ENCODE measurements at regions not wholly inside any gene's neighbourhood (a gene's known extent, or its start where the extent isn't known, plus 50 kb on each side); places are given as distances from the start of the nearest gene placed in this dataset.

DNA sequence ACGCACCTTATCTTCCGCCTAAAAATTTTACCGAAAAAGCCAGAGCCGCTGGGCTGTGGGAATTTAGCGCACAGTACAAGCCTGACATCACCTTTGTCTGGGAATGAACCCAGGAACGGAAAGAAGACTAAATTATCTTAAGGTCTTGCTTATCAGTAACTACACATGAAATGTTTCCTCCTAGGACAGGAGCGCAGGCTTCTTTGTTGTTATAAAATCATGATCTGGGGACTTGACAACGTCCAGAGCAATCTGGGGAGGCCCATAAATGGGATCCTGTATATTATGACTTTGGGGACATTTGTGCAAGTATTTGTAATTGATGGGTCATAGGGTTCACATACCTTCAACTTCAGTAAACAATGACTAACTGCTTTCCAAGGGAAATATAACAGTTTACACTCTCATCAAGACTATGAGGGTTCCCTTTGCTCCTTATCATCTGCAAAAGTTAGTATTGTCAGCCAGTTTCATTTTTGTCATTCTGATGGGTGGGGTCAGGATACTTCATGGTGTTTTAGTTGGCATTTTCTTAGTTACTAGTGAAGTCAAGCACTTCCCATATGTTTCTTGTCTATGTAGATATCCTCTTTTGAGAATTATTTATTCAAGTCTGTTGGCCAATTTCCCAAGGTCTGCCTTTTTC is 213.9 kb upstream of the PFN2 start:
- DNase-seq (ENCODE audit: low read depth in 1 of 2, low spot score in 2 of 2): no peak
- H2AK5ac ChIP-seq (ENCODE audit: low read depth, low read length): no peak overlapping the region
- H3K14ac ChIP-seq (ENCODE audit: insufficient read length): no peak overlapping the region
- H3K56ac ChIP-seq (replicated peaks; ENCODE audit: insufficient read length, low read depth, low read length): no peak overlapping the region
- H3K23ac ChIP-seq (ENCODE audit: insufficient read length): no peak overlapping the region
- H2AFZ ChIP-seq (ENCODE audit: low read length): 0 out of 2 replicates have a peak overlapping the region, but pooled peaks have one; percentile 86
- FAIRE-seq: no peak
- ChIA-PET CTCF (ENCODE audit: partially characterized antibody) (interaction anchor here (0.6 to 4.1 kb wide), 49 partner anchors 9 to 536 kb away, joined by 3 to 41 read pairs (median 5); partner anchors contain the start of gene PFN2), POLR2A (ENCODE audit: partially characterized antibody) (interaction anchor here (0.6 to 1.7 kb wide), 10 partner anchors 13 to 251 kb away, joined by 3 to 14 read pairs (median 4); no protein-coding TSS in a partner anchor)
- no peak overlapping the region for H3K4ac ChIP-seq (replicated peaks; ENCODE audit: insufficient read length, low read depth, low read length)
- no peaks in the 10 kb centered on the region for H3K36me3 ChIP-seq (ENCODE audit: control insufficient read depth in 2 of 4, insufficient read depth in 4 of 4, low read length in 3 of 4)
- WGBS, 2 experiments (ENCODE audit: extremely low coverage in 1 of 2, insufficient coverage in 1 of 2, insufficient read length in 1 of 2, insufficient replicate concordance in 2 of 2, low coverage in 1 of 2, low lambda C conversion rate in 2 of 2, missing lambda C conversion rate in 1 of 2): 32% methylated on average over 8 of the region's 8 CpGs; no CpG with 5 or more reads in 1 of the 2 experiments
- no peak overlapping the region for H2BK15ac ChIP-seq (ENCODE audit: low read length)
- H3K4me1 ChIP-seq (replicated peaks in 1 of 4; ENCODE audit: control insufficient read depth in 3 of 4, insufficient read depth in 4 of 4, low read length in 3 of 4): peaks cover 0 to 6% (median 0%) of the 10 kb centered on the region in 4 experiments; a peak in 1 of 7 replicates
- no peaks in the 10 kb centered on the region for H3K79me2 ChIP-seq (ENCODE audit: control insufficient read depth in 1 of 2, insufficient read depth in 2 of 2, low read length in 2 of 2)
- H3K23me2 ChIP-seq (ENCODE audit: low read depth, low read length): no peaks in the 10 kb centered on the region
- no peak overlapping the region for H4K91ac ChIP-seq (replicated peaks; ENCODE audit: insufficient read length, low read length)
- no peak overlapping the region for H2BK12ac ChIP-seq (ENCODE audit: low read depth, low read length)
- no peak overlapping the region for H4K8ac ChIP-seq (ENCODE audit: extremely low read depth, insufficient read depth, low read length)
- no peak overlapping the region for H3K18ac ChIP-seq (ENCODE audit: extremely low read depth, low read length)
- no peak overlapping the region for H2BK5ac ChIP-seq (ENCODE audit: low read depth, low read length)
- H3K79me1 ChIP-seq (ENCODE audit: low read depth, low read length): no peaks in the 10 kb centered on the region
- peak overlapping the region; percentile 38 to 78 for H3K4me2 ChIP-seq (ENCODE audit: insufficient read depth in 1 of 2, low read depth in 2 of 2, low read length in 2 of 2)
- no peak overlapping the region for H2BK120ac ChIP-seq (replicated peaks; ENCODE audit: low read depth, low read length)
- H3K9ac ChIP-seq (replicated peaks in 1 of 4; ENCODE audit: extremely low read depth in 1 of 4, low read depth in 3 of 4, low read length in 3 of 4): no peak overlapping the region
- H3K9me3 ChIP-seq (ENCODE audit: insufficient read depth in 2 of 2, low read depth in 1 of 2, low read length in 1 of 2): 0 out of 4 replicates have a peak, but pooled peaks cover 0 to 4% of the 10 kb centered on the region in 2 experiments
- peak overlapping the region in 2 of 4 experiments; percentile 26 to 58; a peak in 3 of 8 replicates for H3K4me3 ChIP-seq (ENCODE audit: extremely low read depth in 1 of 4, insufficient read depth in 2 of 4, low read depth in 3 of 4, low read length in 4 of 4)
- no peaks in the 10 kb centered on the region for H4K20me1 ChIP-seq (replicated peaks in 1 of 2; ENCODE audit: control insufficient read depth in 1 of 2, insufficient read depth in 2 of 2, low read length in 2 of 2)
- H4K5ac ChIP-seq (ENCODE audit: insufficient read length, low read depth, low read length): no peak overlapping the region
- H3K27ac ChIP-seq (ENCODE audit: low read depth, low read length): no peak overlapping the region
- 0 out of 7 replicates have a peak, but pooled peaks cover 0 to 2% (median 0%) of the 10 kb centered on the region in 4 experiments for H3K27me3 ChIP-seq (replicated peaks in 1 of 4; ENCODE audit: control insufficient read depth in 3 of 4, extremely low read depth in 1 of 4, insufficient read depth in 3 of 4, low read length in 3 of 4)
- no peak overlapping the region for H2BK20ac ChIP-seq (ENCODE audit: low read length)
- no peak for TF ChIP-seq BRCA1 (IDR thresholded peaks at IDR 0.05; ENCODE audit: low read depth, low read length)
- no peak for TF ChIP-seq CHD2 (IDR thresholded peaks at IDR 0.05; ENCODE audit: low read length)
- no peak for TF ChIP-seq BCL11A (IDR thresholded peaks at IDR 0.05; ENCODE audit: low read depth in 2 of 2, low read length in 2 of 2)
- TF ChIP-seq CBX5 (IDR thresholded peaks at IDR 0.05; ENCODE audit: low read depth, low read length): no peak
